ENCODE measurements at regions not wholly inside any gene's neighbourhood (a gene's known extent, or its start where the extent isn't known, plus 50 kb on each side); places are given as distances from the start of the nearest gene placed in this dataset.

DNA sequence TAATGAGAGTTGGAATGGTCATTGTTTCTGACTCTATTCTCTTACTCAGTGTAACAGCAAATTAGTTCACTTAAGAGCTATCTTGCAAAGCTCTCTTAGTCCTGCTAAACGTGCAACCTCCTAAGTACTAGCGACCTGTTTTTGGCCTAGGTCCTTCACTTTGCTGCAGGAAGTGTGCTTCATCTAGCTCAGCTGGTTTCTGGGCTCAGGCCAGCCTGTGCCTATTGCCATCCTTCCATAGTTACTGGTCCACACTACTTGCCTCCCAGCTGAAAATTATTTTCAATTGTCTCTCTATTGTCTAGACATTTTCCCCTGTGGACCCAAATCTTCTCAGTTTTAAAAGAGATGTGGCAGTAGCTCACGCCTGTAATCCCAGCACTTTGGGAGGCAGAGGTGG is 561.3 kb downstream of the FGF9 start:
- no peaks in the 10 kb centered on the region for H3K27me3 ChIP-seq (ENCODE audit: insufficient read depth, low read length, poor library complexity)
- H3K79me1 ChIP-seq (ENCODE audit: low read length): no peaks in the 10 kb centered on the region
- no peak overlapping the region for H2BK5ac ChIP-seq (ENCODE audit: low read length)
- H3K4me1 ChIP-seq (ENCODE audit: control insufficient read depth, low read depth, low read length): peaks cover 7% of the 10 kb centered on the region
- no peak overlapping the region for H3K27ac ChIP-seq (ENCODE audit: low read depth, low read length)
- no peak overlapping the region for H3K4me3 ChIP-seq (ENCODE audit: low read length)
- no peaks in the 10 kb centered on the region for H3K36me3 ChIP-seq (ENCODE audit: control insufficient read depth, insufficient read depth, low read length)
- no peak for DNase-seq
- H3K18ac ChIP-seq (ENCODE audit: low read length): no peak overlapping the region
- H4K5ac ChIP-seq (ENCODE audit: low read length): no peak overlapping the region
- no peaks in the 10 kb centered on the region for H3K79me2 ChIP-seq (ENCODE audit: control insufficient read depth, insufficient read depth, low read length)
- H2BK120ac ChIP-seq (ENCODE audit: low read depth, low read length): no peak overlapping the region
- H2AK5ac ChIP-seq (ENCODE audit: low read length): no peak overlapping the region
- no peak overlapping the region for H3K4ac ChIP-seq (ENCODE audit: low read depth, low read length)
- no peak overlapping the region for H3K4me2 ChIP-seq (ENCODE audit: low read length)
- no peak overlapping the region for H4K8ac ChIP-seq (ENCODE audit: low read depth, low read length)
- H2BK15ac ChIP-seq (replicated peaks; ENCODE audit: low read depth): no peak overlapping the region
- no peak overlapping the region for H3K9ac ChIP-seq (ENCODE audit: low read length)
- no peak overlapping the region for H3K56ac ChIP-seq (ENCODE audit: low read length)
- WGBS (ENCODE audit: extremely low coverage, insufficient coverage, low lambda C conversion rate): no CpG with 5 or more reads among the region's 3 CpGs
- H3K23ac ChIP-seq (ENCODE audit: low read length): no peak overlapping the region

DNA sequence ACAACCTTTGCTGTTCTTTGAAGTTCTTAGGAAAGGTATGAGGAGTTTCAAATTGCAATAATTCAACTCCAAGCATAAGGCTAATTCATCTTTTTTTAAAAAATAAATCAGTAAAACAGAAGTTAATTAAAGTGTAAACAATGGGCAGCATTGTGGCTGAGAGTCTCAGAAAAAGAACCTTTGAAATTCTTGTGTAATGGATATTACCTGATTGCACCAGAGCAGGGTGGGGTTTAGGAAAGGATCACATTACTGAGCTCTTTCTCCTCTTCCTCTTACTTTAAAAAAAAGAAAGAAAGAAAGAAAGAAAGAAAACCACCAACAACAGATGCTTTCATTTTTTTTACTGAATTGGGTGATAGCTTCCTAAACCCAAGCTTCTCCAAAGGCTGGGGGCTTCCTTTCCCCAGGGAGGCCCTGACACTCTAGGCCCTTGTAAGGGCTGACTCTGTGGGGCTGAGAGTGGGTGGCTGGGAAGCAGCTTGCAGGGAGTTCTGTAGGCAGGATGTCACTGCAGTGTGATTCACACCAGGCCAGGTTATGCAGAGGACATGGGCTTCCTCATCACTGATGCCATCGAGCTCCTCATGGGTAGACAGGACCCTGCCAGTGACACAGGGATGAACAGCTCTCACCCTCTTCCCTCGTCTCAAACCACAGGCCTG is 564.5 kb downstream of the FGF9 start:
- H3K56ac ChIP-seq (ENCODE audit: low read length): peak overlapping the region; percentile 6

DNA sequence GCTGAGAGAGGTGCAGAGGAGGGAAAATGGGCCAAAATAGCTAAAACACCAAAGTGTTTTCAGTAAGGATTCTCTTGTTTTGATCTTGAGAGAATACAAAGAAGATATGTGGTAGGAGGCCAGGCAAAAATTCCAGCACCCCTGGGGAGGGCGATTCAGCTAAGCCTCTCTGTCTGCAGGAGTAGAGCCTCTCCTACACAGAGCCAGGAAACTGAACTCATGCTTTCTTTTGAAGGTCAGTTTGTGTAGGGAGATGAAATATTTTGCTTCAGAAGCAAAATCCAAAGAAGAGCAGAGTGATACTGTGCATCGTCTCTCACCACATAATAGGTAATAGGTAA is 565.0 kb downstream of the FGF9 start:
- Histone ChIP-seq H2BK120ac (ENCODE audit: low read depth, low read length) (no peak overlapping the region), H3K23ac (ENCODE audit: low read length) (no peak overlapping the region), H3K18ac (ENCODE audit: low read length) (no peak overlapping the region), H4K8ac (ENCODE audit: low read depth, low read length) (no peak overlapping the region), H3K4me1 (ENCODE audit: control insufficient read depth, low read depth, low read length) (peaks cover 9% of the 10 kb centered on the region), H3K79me1 (ENCODE audit: low read length) (no peaks in the 10 kb centered on the region), H2BK5ac (ENCODE audit: low read length) (no peak overlapping the region), H3K4me3 (ENCODE audit: low read length) (no peak overlapping the region), H3K56ac (ENCODE audit: low read length) (peak overlapping the region; percentile 25), H2BK15ac (replicated peaks; ENCODE audit: low read depth) (no peak overlapping the region), H3K36me3 (ENCODE audit: control insufficient read depth, insufficient read depth, low read length) (no peaks in the 10 kb centered on the region), H3K79me2 (ENCODE audit: control insufficient read depth, insufficient read depth, low read length) (no peaks in the 10 kb centered on the region), H2AK5ac (ENCODE audit: low read length) (no peak overlapping the region), H3K4ac (ENCODE audit: low read depth, low read length) (no peak overlapping the region), H3K4me2 (ENCODE audit: low read length) (no peak overlapping the region), H4K5ac (ENCODE audit: low read length) (no peak overlapping the region), H3K27ac (ENCODE audit: low read depth, low read length) (peak overlapping the region; percentile 24), H3K9ac (ENCODE audit: low read length) (no peak overlapping the region), H3K27me3 (ENCODE audit: insufficient read depth, low read length, poor library complexity) (no peaks in the 10 kb centered on the region)
- WGBS (ENCODE audit: extremely low coverage, insufficient coverage, low lambda C conversion rate): no CpG with 5 or more reads among the region's 2 CpGs
- peak; percentile 89 for DNase-seq

More for the DNA sequence above, 564.5 kb downstream of the FGF9 start:
- Histone ChIP-seq H3K4ac (ENCODE audit: low read depth, low read length) (no peak overlapping the region), H3K27me3 (ENCODE audit: insufficient read depth, low read length, poor library complexity) (no peaks in the 10 kb centered on the region), H4K5ac (ENCODE audit: low read length) (no peak overlapping the region), H3K27ac (ENCODE audit: low read depth, low read length) (peak overlapping the region; percentile 24), H3K4me1 (ENCODE audit: control insufficient read depth, low read depth, low read length) (peaks cover 9% of the 10 kb centered on the region), H2BK15ac (replicated peaks; ENCODE audit: low read depth) (no peak overlapping the region), H3K36me3 (ENCODE audit: control insufficient read depth, insufficient read depth, low read length) (no peaks in the 10 kb centered on the region), H3K9ac (ENCODE audit: low read length) (no peak overlapping the region), H3K79me2 (ENCODE audit: control insufficient read depth, insufficient read depth, low read length) (no peaks in the 10 kb centered on the region), H3K79me1 (ENCODE audit: low read length) (no peaks in the 10 kb centered on the region), H2AK5ac (ENCODE audit: low read length) (no peak overlapping the region), H2BK5ac (ENCODE audit: low read length) (no peak overlapping the region), H3K4me3 (ENCODE audit: low read length) (no peak overlapping the region), H2BK120ac (ENCODE audit: low read depth, low read length) (no peak overlapping the region), H3K23ac (ENCODE audit: low read length) (no peak overlapping the region), H4K8ac (ENCODE audit: low read depth, low read length) (no peak overlapping the region), H3K18ac (ENCODE audit: low read length) (no peak overlapping the region), H3K4me2 (ENCODE audit: low read length) (no peak overlapping the region)
- DNase-seq: peak; percentile 87
- WGBS (ENCODE audit: extremely low coverage, insufficient coverage, low lambda C conversion rate): no CpG with 5 or more reads among the region's 2 CpGs

DNA sequence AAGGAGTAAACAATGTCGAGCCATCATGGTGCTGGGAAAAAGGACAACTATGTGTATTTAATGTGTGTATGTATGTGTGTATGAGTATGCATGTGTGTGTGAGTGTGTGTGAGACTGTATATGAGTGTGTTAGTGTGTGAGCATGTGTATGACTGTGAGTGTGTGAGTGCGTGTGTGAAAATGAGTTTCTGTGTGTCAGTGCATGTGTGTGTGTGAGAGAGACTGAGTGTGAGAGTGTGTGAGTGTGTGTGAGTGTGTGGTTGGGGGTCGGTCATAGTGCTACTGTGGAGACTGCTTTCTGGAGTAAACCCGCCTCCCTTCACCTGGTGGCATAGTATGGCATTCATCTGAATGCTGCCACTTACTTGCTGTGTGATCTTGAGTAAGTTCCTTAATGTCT is 567.4 kb downstream of the FGF9 start:
- Histone ChIP-seq H2BK5ac (ENCODE audit: low read length) (no peak overlapping the region), H3K4ac (ENCODE audit: low read depth, low read length) (no peak overlapping the region), H3K23ac (ENCODE audit: low read length) (no peak overlapping the region), H4K5ac (ENCODE audit: low read length) (no peak overlapping the region), H3K27ac (ENCODE audit: low read depth, low read length) (no peak overlapping the region), H2BK15ac (replicated peaks; ENCODE audit: low read depth) (no peak overlapping the region), H3K9ac (ENCODE audit: low read length) (no peak overlapping the region), H3K56ac (ENCODE audit: low read length) (no peak overlapping the region), H4K8ac (ENCODE audit: low read depth, low read length) (no peak overlapping the region), H3K4me3 (ENCODE audit: low read length) (no peak overlapping the region), H2BK120ac (ENCODE audit: low read depth, low read length) (no peak overlapping the region), H3K4me1 (ENCODE audit: control insufficient read depth, low read depth, low read length) (peaks cover 10% of the 10 kb centered on the region), H3K4me2 (ENCODE audit: low read length) (no peak overlapping the region), H3K79me1 (ENCODE audit: low read length) (no peaks in the 10 kb centered on the region), H3K79me2 (ENCODE audit: control insufficient read depth, insufficient read depth, low read length) (no peaks in the 10 kb centered on the region), H2AK5ac (ENCODE audit: low read length) (no peak overlapping the region), H3K18ac (ENCODE audit: low read length) (no peak overlapping the region), H3K36me3 (ENCODE audit: control insufficient read depth, insufficient read depth, low read length) (no peaks in the 10 kb centered on the region), H3K27me3 (ENCODE audit: insufficient read depth, low read length, poor library complexity) (no peaks in the 10 kb centered on the region)
- 100% methylated on average over 1 of the region's 4 CpGs for WGBS (ENCODE audit: extremely low coverage, insufficient coverage, low lambda C conversion rate)
- DNase-seq: no peak

DNA sequence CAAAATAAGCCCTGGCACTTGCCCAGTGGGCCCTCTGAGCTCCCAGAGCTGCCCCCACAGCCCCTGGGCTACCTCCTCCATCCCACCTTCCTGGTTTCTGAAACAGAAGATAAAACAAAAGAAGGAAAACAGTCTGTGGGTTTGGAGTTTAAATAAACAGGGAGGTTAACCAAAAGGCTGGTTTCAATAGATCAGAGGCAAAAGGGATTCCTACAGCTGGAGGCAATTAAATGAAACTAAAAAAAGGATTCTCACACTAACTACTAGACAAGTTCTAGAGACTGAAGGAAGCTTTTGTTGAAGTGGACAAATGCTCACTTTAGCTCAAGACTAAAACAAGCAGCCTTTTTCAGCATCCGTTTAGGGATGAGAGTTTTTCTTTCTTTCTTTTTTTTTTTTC is 569.8 kb downstream of the FGF9 start:
- H2BK5ac ChIP-seq (ENCODE audit: low read length): no peak overlapping the region
- no peak overlapping the region for H2BK15ac ChIP-seq (replicated peaks; ENCODE audit: low read depth)
- no peak overlapping the region for H2BK120ac ChIP-seq (ENCODE audit: low read depth, low read length)
- WGBS (ENCODE audit: extremely low coverage, insufficient coverage, low lambda C conversion rate): no CpG with 5 or more reads among the region's 1 CpG
- no peak overlapping the region for H3K56ac ChIP-seq (ENCODE audit: low read length)
- H3K79me2 ChIP-seq (ENCODE audit: control insufficient read depth, insufficient read depth, low read length): no peaks in the 10 kb centered on the region
- H3K9ac ChIP-seq (ENCODE audit: low read length): no peak overlapping the region
- no peaks in the 10 kb centered on the region for H3K36me3 ChIP-seq (ENCODE audit: control insufficient read depth, insufficient read depth, low read length)
- no peaks in the 10 kb centered on the region for H3K27me3 ChIP-seq (ENCODE audit: insufficient read depth, low read length, poor library complexity)
- peaks cover 9% of the 10 kb centered on the region for H3K4me1 ChIP-seq (ENCODE audit: control insufficient read depth, low read depth, low read length)
- H3K4me2 ChIP-seq (ENCODE audit: low read length): no peak overlapping the region
- H3K23ac ChIP-seq (ENCODE audit: low read length): no peak overlapping the region
- H3K79me1 ChIP-seq (ENCODE audit: low read length): no peaks in the 10 kb centered on the region
- H4K8ac ChIP-seq (ENCODE audit: low read depth, low read length): no peak overlapping the region
- no peak overlapping the region for H3K4me3 ChIP-seq (ENCODE audit: low read length)
- no peak overlapping the region for H3K4ac ChIP-seq (ENCODE audit: low read depth, low read length)
- no peak overlapping the region for H2AK5ac ChIP-seq (ENCODE audit: low read length)
- no peak overlapping the region for H3K18ac ChIP-seq (ENCODE audit: low read length)
- H4K5ac ChIP-seq (ENCODE audit: low read length): no peak overlapping the region
- no peak for DNase-seq
- H3K27ac ChIP-seq (ENCODE audit: low read depth, low read length): no peak overlapping the region
